ENCODE measurements at regions not wholly inside any gene's neighbourhood (a gene's known extent, or its start where the extent isn't known, plus 50 kb on each side); places are given as distances from the start of the nearest gene placed in this dataset.
"Not testable (repeated sequence)": the region's sequence is repeated elsewhere in the genome, so short reads cannot be mapped to it uniquely, and the experiment has no call there.

- no peak for DNase-seq
These were observed 50.7 kb upstream of the SYNDIG1 start for GRCh38 chr20:24418731-24419130.

GRCh38 chr20:24417485-24417884 lies 51.9 kb upstream of the SYNDIG1 start:
- DNase-seq, result no peak

GRCh38 chr20:24415444-24415843 lies 54.0 kb upstream of the SYNDIG1 start:
- not testable (repeated sequence) for DNase-seq

- no peak for DNase-seq
These were observed 57.6 kb upstream of the SYNDIG1 start for GRCh38 chr20:24411834-24412216.

GRCh38 chr20:24411003-24411833 lies 58.2 kb upstream of the SYNDIG1 start:
- no peak for DNase-seq

- no peak for DNase-seq
These were observed 62.3 kb upstream of the SYNDIG1 start for GRCh38 chr20:24407151-24407550.

GRCh38 chr20:24406750-24407149 lies 62.7 kb upstream of the SYNDIG1 start:
- DNase-seq, result no peak

GRCh38 chr20:24406251-24406650 lies 63.2 kb upstream of the SYNDIG1 start:
- no peak for DNase-seq

GRCh38 chr20:24405810-24406209 lies 63.6 kb upstream of the SYNDIG1 start:
- no peak for DNase-seq

GRCh38 chr20:24403406-24403805 lies 66.0 kb upstream of the SYNDIG1 start:
- no peak for DNase-seq

- no peak for DNase-seq
These were observed 67.2 kb upstream of the SYNDIG1 start for GRCh38 chr20:24402188-24402587.

- DNase-seq, result no peak
These were observed 74.3 kb upstream of the SYNDIG1 start for GRCh38 chr20:24395151-24395550.

- no peak for DNase-seq
These were observed 75.5 kb upstream of the SYNDIG1 start for GRCh38 chr20:24393903-24394302.

- no peak for DNase-seq
These were observed 76.8 kb upstream of the SYNDIG1 start for GRCh38 chr20:24392612-24393011.

- DNase-seq, result no peak
These were observed 79.7 kb upstream of the SYNDIG1 start for GRCh38 chr20:24389686-24390085.

- DNase-seq, result peak; percentile 8
These were observed 80.5 kb upstream of the SYNDIG1 start for GRCh38 chr20:24388828-24389380.

GRCh38 chr20:24385547-24385946 lies 83.9 kb upstream of the SYNDIG1 start:
- no peak for DNase-seq

GRCh38 chr20:24384865-24385264 lies 84.6 kb upstream of the SYNDIG1 start:
- DNase-seq, result no peak

GRCh38 chr20:24382743-24383142 lies 86.7 kb upstream of the SYNDIG1 start:
- peak; percentile 65 for DNase-seq

- DNase-seq, result no peak
These were observed 87.1 kb upstream of the SYNDIG1 start for GRCh38 chr20:24382331-24382730.

- no peak for DNase-seq
These were observed 87.5 kb upstream of the SYNDIG1 start for GRCh38 chr20:24381886-24382285.

- no peak for DNase-seq
These were observed 89.9 kb upstream of the SYNDIG1 start for GRCh38 chr20:24379484-24379927.

- DNase-seq, result no peak
These were observed 90.6 kb upstream of the SYNDIG1 start for GRCh38 chr20:24378661-24379483.

Data from NCI-H69 (cell line).